ENCODE measurements at regions not wholly inside any gene's neighbourhood (a gene's known extent, or its start where the extent isn't known, plus 50 kb on each side); places are given as distances from the start of the nearest gene placed in this dataset.

DNA sequence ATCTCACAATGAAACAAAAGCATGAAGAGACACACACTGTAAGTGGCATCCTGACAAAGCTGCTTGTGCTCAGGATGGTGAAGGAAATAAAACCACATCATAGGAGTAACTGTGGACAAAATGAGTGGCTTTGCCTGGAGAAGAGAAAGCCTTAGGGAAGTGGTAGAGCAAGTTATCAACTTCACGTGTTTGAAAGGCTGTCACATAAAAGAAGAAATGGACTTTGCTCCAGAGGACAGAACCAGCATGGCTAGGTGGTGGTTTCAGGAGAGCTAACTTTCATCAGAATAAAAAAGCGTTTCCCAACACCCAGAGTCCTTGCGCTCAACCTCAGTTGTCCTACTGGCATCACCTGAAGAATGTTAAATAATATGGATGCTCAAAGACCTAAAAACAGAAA, 139.9 kb downstream of the SETD4 start:
- TF ChIP-seq ZBTB7A (IDR thresholded peaks at IDR 0.05; ENCODE audit: low read depth) (no peak), CREB1 (IDR thresholded peaks at IDR 0.05; ENCODE audit: low read depth) (no peak), TAF1 (IDR thresholded peaks at IDR 0.05; ENCODE audit: low read depth) (no peak), EGR1 (IDR thresholded peaks at IDR 0.05) (no peak), TCF12 (IDR thresholded peaks at IDR 0.05; ENCODE audit: low read depth) (no peak), TEAD4 (IDR thresholded peaks at IDR 0.05) (no peak), YY1 (IDR thresholded peaks at IDR 0.05; ENCODE audit: low read depth) (no peak), RAD21 (IDR thresholded peaks at IDR 0.05; ENCODE audit: low read depth) (no peak), CEBPB (IDR thresholded peaks at IDR 0.05) (no peak), NFIC (IDR thresholded peaks at IDR 0.05) (no peak)
- TF ChIP-seq, protein P1, sequence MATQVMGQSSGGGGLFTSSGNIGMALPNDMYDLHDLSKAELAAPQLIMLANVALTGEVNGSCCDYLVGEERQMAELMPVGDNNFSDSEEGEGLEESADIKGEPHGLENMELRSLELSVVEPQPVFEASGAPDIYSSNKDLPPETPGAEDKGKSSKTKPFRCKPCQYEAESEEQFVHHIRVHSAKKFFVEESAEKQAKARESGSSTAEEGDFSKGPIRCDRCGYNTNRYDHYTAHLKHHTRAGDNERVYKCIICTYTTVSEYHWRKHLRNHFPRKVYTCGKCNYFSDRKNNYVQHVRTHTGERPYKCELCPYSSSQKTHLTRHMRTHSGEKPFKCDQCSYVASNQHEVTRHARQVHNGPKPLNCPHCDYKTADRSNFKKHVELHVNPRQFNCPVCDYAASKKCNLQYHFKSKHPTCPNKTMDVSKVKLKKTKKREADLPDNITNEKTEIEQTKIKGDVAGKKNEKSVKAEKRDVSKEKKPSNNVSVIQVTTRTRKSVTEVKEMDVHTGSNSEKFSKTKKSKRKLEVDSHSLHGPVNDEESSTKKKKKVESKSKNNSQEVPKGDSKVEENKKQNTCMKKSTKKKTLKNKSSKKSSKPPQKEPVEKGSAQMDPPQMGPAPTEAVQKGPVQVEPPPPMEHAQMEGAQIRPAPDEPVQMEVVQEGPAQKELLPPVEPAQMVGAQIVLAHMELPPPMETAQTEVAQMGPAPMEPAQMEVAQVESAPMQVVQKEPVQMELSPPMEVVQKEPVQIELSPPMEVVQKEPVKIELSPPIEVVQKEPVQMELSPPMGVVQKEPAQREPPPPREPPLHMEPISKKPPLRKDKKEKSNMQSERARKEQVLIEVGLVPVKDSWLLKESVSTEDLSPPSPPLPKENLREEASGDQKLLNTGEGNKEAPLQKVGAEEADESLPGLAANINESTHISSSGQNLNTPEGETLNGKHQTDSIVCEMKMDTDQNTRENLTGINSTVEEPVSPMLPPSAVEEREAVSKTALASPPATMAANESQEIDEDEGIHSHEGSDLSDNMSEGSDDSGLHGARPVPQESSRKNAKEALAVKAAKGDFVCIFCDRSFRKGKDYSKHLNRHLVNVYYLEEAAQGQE (IDR thresholded peaks at IDR 0.05; ENCODE audit: low read depth) = no peak
- TF ChIP-seq, protein P2, sequence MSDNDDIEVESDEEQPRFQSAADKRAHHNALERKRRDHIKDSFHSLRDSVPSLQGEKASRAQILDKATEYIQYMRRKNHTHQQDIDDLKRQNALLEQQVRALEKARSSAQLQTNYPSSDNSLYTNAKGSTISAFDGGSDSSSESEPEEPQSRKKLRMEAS (IDR thresholded peaks at IDR 0.05) = no peak
- TF ChIP-seq, protein P3, sequence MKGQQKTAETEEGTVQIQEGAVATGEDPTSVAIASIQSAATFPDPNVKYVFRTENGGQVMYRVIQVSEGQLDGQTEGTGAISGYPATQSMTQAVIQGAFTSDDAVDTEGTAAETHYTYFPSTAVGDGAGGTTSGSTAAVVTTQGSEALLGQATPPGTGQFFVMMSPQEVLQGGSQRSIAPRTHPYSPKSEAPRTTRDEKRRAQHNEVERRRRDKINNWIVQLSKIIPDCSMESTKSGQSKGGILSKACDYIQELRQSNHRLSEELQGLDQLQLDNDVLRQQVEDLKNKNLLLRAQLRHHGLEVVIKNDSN (IDR thresholded peaks at IDR 0.05) = no peak

DNA sequence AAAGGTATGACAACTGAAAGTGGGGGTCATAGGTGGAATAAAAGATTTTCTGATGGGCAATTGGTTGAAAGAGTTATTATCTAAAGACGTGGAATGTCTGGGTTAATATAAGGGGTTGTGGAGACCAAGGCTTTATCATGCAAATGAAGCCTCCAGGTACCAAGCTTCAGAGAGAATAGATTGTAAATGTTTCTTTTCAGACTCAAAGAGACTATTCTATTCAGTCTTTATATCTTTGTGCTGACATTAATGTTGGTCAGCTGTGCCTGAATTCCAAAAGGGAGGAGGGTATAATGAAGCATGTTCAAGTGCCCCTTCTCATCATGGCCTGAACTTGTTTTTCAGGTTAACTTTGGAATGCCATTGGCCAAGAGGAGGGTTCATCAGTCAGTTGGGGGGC, 145.3 kb downstream of the SETD4 start:
- TF ChIP-seq FOXM1 (IDR thresholded peaks at IDR 0.05; ENCODE audit: borderline replicate concordance, low read depth) (no peak), YY1 (IDR thresholded peaks at IDR 0.05; ENCODE audit: low read depth) (no peak), ZBTB7A (IDR thresholded peaks at IDR 0.05; ENCODE audit: low read depth) (no peak), NFIC (IDR thresholded peaks at IDR 0.05) (no peak), EGR1 (IDR thresholded peaks at IDR 0.05) (no peak), CREB1 (IDR thresholded peaks at IDR 0.05; ENCODE audit: low read depth) (no peak), EP300 (IDR thresholded peaks at IDR 0.05; ENCODE audit: borderline replicate concordance) (no peak), TAF1 (IDR thresholded peaks at IDR 0.05; ENCODE audit: low read depth) (no peak), RAD21 (IDR thresholded peaks at IDR 0.05; ENCODE audit: low read depth) (no peak), CEBPB (IDR thresholded peaks at IDR 0.05) (no peak), TEAD4 (IDR thresholded peaks at IDR 0.05) (no peak)
- TF ChIP-seq, protein P3 (IDR thresholded peaks at IDR 0.05) = no peak
- TF ChIP-seq, protein P1 (IDR thresholded peaks at IDR 0.05; ENCODE audit: low read depth) = no peak

DNA sequence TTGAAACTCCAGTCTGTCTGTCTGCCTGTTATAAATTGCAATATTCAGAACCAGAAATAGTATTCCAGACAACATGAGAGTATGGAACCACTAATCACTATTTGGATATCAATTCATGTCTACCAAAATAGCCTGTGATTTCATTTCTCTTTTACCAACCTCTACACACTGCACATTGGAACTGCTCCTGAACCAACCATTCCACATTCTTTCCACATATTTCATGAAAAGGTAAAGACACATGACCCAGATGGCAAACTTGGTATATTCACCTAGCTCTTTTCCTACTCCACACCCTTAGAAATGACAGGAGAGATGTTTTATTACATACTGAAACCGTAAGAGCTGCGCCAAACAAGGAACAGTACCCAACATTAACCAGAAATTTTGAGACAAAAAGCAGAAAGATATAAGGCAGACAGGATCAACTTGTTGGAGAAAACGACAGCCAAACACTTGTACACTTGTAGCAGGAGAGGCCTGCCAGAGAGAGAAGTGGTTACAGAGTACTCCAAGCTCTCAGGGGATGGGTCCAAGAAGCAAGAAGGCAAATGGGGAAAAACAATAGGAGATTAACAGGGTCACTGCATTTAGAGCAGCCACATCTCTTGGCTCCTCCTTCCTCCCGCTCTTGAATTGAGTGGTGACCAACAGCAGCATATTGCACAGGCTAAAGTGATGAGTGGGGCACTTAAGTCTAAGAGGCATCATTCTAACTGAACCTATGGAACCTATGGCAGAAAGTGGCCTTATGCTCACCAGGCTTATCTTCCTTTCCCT, 148.7 kb downstream of the SETD4 start:
- TF ChIP-seq RAD21 (IDR thresholded peaks at IDR 0.05; ENCODE audit: low read depth) (no peak), EP300 (IDR thresholded peaks at IDR 0.05; ENCODE audit: borderline replicate concordance) (no peak), TAF1 (IDR thresholded peaks at IDR 0.05; ENCODE audit: low read depth) (no peak), CREB1 (IDR thresholded peaks at IDR 0.05; ENCODE audit: low read depth) (no peak)

DNA sequence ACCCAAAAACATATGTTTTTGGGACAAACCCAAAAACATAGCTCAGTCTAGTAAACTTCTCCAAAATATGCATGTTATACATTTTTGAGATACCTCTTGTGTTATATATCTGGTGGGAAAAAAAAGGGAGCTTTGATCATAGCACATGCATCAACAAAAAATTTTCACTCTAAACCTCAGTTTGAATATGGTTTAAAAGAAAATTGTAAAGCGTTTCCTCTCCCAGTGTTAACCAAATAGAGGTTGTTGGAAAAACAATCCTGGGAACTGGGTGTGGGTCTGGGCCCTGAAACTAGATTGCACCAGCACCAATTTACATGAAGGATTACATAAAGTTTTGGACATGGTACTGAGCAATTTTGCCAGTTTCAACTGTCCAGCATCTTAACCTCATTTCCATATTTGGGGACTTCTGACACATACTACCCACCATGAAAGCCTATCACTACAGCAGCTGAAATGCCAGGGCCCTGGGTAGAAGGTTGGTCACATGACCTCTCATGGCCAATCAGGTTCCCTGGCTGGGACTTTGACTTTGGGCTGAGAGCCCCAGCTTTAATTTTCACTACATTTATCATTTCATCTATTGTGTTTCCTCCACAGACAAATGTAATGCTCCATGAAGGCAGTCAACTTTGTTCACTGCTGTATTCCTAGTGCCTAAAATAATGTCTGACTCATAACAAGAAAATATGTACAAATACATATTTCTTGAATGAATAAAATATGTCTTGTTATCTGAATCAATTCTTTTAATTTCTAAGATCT, 150.7 kb downstream of the SETD4 start:
- no peak for TF ChIP-seq EGR1 (IDR thresholded peaks at IDR 0.05)
- TF ChIP-seq, protein P2 (IDR thresholded peaks at IDR 0.05) = no peak
- TF ChIP-seq TAF1 (IDR thresholded peaks at IDR 0.05; ENCODE audit: low read depth) = no peak
- no peak for TF ChIP-seq RAD21 (IDR thresholded peaks at IDR 0.05; ENCODE audit: low read depth)

DNA sequence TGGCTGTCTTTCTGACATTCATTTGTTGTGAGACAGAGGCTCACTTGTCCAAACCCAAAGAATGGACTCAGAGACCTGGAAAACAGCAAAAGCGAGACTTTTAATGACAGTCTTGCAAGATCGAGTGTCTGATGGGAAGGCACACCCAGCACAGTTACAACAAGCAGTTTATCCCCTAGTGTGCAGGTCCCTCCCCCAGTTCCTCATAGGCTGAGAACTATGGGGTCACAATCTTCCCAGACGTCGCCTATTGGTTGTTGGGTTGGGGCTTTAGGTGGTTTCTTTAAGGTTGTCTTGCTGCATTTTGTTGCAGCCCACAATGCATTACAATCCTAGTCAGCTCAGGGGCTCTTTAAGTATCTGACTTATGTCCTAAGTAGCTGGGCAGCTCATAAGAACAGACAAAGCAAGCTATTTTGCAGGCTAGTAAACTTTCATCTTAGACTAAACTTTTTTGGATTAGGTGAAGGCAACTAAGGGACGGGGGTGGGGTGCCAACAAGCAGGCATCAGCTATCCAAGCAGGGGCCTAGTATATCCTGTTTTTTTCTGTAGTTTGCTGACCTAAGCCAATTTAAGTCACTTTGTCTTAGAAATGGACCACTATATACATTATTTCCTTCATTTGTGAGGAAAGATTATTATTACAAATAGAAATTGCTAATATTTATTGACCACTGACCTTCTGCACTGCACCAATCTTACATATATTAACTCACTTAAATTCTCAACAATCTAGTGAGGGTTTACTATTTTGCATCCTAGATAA, 151.8 kb downstream of the SETD4 start:
- TF ChIP-seq, protein P1 (IDR thresholded peaks at IDR 0.05; ENCODE audit: low read depth) = no peak
- TF ChIP-seq, protein P2 (IDR thresholded peaks at IDR 0.05) = no peak

Measured in Ishikawa (cell line).